ENCODE measurements at regions not wholly inside any gene's neighbourhood (a gene's known extent, or its start where the extent isn't known, plus 50 kb on each side); places are given as distances from the start of the nearest gene placed in this dataset.
"Not testable (repeated sequence)": the region's sequence is repeated elsewhere in the genome, so short reads cannot be mapped to it uniquely, and the experiment has no call there.

DNA sequence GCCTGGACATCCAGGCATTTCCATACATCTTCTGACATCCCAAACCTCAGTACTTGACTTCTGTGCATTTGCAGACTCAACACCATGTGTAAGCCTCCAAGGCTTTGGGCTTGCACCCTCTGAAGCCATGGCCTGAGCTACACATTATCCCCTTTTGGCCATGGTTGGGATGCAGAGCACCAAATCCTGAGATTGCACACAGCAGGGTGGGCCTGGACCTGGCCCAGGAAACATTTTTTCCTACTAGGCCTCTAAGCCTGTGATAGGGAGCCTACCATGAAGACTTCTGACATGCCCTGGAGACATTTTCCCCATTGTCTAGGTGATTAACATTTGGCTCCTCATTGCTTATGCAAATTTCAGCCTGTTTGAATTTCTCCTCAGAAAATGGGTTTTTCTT, 853.4 kb upstream of the SPRY2 start:
- DNase-seq: no peak

DNA sequence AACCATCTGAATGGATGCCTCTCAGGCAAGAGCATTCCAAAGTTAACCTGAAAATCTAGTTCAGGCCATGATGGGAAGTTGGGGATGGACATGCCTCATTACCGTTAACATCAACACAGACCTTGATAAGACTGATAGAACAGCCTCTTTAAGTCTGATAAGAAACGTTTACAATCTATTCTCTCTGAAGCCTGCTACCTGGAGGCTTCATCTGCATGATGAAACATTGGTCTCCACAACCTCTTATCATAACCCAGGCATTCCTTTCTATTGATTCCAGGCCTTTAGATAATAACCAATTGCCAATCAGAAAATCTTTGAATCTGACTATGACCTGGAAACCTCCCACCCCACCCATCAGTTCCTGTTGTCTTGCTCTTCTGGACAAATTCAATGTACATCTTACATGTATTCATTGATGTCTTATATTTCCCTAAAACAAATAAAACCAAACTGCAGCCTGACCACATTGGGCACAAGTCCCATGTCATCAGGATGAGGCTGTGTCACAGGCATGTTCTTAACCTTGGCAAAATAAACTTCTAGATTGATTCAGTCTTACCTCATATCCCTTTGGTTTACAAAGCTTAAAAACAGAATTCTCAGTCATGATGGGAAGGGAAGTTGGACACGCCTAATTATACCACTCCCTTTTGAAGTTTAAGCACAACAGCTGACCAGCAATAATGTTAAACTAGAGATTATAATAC, 843.8 kb upstream of the SPRY2 start:
- no peak for DNase-seq

DNA sequence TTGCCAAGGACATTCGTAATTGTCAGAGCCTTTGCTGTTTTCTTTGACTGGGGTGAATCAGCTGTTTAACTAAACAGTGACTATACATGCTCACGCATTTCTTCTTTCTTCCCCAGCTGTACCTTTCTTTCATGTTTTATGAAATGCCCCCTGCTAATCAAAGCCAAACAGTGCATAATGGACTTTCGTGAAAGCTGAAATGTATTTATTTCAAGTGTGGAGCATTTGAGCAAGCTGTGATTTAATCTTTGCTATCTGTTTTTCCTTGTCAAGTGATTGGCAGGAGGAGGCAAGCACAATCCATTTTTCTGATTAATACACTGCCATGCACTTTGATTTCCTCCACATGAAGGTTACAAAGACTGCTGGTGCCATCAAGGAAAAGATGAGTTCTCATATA, 831.7 kb upstream of the SPRY2 start:
- no peak for DNase-seq

DNA sequence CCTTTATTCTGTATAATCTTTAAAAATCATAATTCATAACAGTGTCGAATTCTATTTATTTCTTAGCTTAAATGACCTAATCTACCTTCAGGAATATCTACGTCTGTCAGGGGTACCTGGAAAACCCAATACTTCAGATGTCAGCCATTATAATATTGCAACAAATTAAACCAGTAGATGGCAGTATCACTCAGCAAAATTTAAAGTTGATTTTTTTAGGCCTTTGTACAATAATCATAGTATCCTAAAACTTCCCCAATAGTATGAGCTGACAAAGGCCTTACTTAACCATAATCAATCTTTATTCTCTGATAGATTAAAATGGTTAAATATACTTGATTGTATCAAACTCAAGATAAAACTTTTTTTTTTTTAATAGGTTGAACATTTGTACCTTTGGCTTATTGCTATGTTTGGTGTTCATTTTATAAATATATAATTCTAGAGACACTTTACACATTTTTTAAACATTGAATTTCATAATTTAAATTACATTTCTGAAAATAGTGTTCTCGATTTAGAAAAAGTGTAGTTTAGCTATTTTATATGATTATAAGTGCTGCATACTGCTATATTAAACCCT, 830.2 kb upstream of the SPRY2 start:
- DNase-seq: peak; percentile 10

DNA sequence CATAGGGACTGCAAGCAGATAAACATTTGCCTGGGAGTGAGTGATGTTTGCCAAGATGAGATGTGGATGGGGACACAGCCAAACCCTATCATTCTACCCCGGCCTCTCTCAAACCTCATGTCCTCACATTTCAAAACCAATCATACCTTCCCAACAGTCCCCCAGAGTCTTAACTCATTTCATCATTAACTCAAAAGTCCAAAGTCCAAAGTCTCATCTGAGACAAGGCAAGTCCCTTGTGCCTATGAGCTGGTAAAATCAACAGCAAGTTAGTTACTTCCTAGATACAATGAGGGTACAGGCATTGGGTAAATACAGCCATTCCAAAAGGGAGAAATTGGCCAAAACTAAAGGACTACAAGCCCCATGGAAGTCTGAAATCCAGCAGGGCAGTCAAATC, 822.9 kb upstream of the SPRY2 start:
- not testable (repeated sequence) for DNase-seq

DNA sequence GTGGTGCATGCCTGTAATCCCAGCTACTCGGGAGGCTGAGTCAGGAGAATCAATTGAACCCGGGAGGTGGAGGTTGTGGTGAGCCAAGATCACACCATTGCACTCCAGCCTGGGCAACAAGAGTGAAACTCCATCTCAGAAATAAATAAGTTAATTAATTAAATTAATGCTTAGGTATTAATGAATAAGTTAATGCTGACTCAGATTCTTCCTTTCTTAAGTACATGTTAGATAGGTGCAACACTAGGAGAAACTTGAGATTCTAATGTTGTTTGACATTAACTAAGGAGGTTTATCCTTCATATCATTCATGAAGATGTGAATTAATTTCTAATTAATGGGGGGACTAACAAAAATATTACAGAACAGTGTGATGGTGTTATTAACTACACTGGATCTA, 812.6 kb upstream of the SPRY2 start:
- no peak for DNase-seq

DNA sequence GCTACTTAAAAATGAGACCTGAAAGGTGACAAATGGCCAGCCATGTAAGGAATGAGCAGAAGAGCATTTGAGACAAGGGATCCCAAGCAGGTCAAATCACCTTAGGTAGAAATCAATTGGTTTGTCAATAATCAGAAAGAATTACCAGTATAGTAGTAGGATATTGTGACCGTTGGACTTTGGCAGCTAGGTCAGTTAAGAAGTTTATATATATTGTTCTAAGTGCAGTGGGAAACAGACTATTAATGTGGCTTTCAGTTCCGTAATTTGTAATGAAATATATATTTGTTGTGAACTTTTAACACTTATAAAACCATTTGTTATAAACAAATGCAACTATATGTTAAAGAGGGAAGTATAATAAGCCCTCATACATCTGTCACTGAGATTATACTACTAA, 807.9 kb upstream of the SPRY2 start:
- no peak for DNase-seq

DNA sequence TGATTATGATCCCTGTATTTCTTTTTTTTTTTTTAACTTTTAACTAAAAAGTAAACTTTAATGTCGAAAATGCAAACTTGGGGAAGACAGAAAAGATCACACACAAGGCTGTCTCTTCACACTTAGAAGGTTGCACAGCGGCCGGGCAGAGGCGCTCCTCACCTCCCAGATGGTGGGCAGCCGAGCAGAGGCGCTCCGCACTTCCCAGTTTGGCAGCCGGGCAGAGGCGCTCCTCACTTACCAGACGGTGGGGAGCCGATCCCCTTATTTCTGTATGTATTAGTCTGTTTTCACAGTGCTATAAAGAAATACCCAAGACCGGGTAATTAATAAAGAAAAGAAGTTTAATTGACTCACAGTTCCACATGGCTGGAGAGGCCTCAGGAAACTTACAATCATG, 805.6 kb upstream of the SPRY2 start:
- not testable (repeated sequence) for DNase-seq

DNA sequence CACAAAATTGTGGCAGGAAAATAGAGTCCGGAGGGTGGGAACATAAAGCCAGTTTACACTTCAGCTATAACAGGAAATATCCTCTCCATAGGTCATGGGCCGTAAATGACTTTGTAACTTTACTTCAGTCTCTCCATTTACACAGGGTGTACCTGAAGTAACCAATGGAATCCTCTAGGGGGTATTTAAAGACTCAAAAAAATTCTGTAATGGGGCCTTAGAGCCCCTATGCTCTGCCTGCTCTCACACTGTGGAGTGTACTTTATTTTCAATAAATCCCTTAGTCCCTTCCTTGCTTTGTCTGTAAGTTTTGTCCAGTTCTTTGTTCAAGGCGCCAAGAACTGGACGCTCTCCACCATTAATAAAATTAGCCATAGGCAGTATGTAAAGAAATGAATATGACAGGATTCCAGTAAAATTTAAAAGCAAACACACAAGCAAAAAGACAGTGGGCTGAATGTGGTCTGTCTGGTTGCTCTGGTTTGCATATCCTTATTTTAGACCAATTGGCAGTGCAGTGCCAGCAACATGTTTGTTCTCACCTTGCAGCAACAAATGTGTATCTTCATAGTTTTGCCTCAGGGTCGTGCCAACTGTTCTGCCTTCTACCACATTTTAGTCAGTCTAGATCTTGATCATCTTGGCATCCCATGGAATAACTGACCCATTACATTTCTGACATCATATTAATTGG, 801.5 kb upstream of the SPRY2 start:
- no peak for DNase-seq

DNA sequence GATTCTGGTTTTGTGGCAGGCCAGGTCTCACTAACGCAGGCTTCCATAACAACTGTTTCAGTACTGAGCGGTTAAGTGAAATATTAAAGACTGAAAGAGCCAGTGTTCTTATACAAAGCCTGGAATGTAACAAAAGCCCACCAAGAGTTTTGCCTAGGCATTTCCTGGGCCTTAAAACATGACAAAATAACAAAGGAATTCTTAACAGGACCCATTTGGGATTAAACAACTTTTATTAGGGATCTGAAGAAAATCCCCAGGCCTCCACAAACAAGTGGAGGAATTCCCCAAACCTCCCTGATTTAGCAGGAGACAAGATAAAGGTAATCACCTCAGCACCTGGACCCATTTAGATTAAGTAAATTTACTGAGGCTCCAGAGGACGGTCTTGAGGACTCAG, 799.7 kb upstream of the SPRY2 start:
- no peak for DNase-seq

DNA sequence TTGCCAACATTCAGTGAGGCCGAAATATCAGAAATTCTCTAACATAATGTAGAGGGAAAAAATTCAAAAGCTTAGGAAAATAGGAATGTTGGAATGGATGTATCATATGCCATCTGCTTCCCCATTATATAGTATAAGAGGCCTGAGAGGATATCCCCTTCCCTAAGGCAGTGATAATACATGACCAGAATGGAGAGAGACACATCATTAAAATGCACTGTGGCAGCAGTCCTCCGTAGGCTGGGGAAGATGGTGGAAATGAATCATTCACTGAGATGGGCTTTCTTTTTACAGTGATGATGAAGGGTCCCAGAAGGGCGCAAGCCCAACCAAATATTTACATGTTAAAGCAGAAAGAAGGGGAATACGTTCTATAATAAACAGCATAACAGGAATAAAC, 799.1 kb upstream of the SPRY2 start:
- no peak for DNase-seq

DNA sequence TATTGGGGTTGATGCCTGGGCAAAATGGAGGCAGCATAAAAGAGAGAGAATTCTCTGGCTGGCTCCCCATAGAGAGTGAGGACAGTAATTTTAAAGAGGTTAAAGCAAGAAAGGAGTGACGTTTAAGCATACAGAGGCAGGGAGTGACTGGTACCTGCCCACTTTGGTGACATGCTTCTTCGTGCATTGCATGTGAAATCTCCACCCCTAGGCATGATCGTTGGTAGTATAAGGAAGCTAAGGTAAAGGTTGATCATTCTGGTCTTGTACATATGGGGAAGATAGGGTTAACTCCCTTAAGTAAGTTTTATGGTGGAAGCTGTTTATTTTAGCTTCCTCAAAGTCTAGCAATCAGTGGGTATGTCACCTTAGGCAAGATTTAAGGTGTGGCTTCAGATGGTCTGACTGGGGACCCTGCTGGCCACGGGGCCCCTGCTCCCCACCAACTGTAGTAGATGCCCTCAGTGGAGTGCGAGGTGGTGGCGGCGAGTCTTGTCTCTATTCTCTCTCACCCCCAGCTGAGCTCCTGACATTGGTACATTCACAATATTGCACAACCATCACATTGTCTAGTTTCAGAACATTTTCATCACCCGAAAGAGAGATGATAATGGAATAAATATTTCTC, 797.5 kb upstream of the SPRY2 start:
- no peak for DNase-seq

DNA sequence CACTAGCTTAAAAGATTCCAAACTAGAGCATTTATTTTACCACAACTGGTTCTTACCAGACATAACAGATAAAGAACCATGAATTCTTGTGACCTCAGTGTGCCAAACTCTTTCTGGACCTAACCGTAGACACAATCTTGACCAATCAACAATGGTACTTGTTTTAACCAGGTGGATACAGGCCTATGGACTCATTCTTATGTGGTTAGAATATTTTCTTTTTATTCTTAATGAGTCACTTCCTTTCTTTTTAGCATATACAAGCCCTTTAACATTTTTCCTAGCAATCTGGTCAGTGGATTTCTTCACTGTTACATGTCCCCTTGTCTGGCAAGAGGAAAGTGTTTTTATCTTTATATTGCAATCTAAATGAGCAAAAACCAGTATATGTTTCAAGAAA, 792.1 kb upstream of the SPRY2 start:
- DNase-seq: no peak

DNA sequence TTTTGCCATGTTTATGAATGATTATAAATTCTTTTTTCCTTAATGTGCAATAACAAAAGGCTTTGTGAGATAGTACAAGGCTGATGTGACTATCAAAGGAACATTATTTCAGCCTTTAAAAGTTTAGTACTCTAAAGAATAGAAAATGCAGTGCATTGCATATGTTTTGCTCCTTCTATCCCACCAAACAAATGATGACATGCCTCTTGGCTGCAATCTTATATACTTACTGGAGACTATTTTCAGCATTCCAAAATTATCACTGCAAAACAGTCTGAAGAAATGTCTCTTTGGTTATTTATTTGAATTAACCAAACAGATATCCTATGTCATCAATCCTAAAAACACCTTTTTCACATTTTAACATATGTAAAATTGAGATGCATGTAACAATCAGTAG, 776.5 kb upstream of the SPRY2 start:
- DNase-seq: no peak

DNA sequence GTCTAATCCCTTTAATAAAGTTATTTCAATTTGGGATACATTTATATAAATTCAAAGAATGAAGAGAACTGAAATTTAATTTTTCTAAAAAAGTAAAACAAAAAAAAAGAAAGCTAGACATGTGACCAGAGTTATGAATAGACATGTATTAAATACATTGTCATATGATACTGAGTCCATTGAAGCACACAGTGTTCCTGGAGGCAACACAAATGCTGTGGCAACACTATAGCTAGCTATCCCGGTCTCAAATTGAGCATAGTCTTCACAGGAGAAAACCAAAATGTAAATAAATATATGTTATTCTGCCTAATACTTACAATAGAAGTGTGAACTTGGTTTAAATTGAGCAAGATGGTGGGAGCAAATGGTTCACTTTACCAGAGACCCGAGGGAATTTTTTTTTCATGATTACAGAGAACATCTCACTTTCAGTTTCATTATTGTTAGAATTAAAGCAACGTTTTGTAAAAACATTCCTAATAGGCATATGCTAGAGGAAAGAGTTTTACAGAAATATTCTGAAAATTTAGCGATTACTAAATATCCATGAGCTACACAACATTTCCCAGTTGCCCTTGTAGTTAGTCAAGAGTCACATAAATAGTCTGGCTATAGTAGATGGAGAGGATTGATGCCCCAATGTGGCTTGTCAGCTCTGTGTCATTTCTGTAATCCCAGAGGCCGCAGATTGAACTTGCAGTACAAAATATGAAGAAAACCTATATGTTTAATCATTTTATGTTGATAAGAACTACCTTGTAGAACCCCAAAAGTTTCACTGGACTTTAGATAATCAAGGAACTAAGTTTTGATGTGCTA, 775.7 kb upstream of the SPRY2 start:
- no peak for DNase-seq

DNA sequence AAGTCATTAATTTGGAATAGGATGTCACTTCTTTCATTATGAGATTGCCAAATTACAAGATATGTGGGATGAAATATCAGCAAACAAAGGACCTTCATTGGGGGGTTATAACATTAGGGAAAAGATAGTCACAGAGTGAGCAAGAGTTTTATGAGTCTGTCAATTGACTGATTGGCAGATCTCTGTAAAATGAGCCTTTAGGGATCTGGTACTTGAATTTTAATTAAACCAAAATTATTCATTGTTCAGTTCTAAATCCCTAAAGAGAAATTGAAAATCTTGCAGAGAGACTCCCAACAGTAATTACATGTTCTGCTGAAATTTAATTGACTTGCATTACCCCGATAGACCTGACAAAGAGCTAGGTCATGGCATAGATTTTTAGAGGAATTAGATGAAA, 768.1 kb upstream of the SPRY2 start:
- no peak for DNase-seq

DNA sequence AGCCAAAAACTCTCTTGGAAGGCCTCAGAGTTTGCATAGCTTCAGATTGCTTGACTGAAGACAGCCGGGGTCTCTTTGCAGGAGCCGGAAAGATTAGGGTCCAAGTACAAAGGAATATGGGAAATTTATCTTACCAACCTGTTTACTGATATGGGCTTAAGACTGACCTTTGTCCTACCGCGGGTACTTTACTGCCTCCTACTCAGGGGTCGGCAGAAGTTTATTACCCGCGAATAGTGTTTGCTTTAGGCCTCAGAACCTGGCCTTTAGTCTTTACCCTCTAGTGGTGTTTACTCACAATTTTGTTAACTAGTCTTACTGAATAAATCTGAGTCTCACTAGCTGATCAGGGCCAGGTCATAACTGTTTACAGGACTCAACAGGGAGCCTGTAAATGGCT, 765.4 kb upstream of the SPRY2 start:
- no peak for DNase-seq

DNA sequence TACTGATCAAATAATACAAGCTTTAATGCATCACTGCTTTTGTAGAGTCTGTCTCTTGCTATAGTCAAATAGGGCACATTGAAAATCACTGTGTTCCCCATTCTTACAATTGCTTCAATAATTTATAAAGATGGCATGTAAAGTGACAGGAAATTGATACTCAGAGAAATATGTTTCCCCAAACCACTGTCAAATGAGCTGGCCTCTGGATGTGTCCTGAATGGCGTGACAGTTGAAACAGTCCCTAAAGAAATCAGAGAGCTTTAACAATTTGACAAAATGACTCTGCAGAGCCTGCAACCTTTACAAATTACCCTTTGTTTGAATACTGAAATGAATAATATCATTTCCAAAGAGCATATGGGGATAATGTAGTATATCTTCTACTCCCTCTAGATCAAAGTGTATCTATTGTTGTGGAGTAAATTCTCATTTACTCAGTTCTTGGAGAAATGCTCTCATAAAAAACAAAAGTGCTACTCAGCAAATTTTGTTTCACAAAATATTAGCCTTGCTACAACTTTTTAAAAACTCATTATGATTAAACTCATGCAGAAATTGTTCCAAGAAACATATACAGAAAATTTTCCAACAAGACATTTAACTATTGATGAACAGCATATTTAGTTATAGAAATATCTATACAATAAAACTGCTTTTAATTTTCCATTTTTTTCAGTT, 763.2 kb upstream of the SPRY2 start:
- DNase-seq: no peak

DNA sequence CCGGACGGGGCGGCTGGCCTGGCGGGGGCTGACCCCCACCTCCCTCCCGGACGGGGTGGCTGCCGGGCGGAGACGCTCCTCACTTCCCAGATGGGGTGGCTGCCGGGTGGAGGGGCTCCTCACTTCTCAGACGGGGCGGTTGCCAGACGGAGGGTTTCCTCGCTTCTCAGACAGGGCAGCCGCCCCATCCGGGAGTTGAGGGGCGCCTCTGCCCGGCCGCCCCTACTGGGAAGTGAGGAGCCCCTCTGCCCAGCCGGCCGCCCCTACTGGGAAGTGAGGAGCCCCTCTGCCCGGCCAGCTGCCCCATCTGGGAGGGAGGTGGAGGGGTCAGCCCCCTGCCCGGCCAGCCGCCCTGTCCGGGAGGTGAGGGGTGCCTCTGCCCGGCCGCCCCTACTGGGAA, 761.1 kb upstream of the SPRY2 start:
- DNase-seq: not testable (repeated sequence)

DNA sequence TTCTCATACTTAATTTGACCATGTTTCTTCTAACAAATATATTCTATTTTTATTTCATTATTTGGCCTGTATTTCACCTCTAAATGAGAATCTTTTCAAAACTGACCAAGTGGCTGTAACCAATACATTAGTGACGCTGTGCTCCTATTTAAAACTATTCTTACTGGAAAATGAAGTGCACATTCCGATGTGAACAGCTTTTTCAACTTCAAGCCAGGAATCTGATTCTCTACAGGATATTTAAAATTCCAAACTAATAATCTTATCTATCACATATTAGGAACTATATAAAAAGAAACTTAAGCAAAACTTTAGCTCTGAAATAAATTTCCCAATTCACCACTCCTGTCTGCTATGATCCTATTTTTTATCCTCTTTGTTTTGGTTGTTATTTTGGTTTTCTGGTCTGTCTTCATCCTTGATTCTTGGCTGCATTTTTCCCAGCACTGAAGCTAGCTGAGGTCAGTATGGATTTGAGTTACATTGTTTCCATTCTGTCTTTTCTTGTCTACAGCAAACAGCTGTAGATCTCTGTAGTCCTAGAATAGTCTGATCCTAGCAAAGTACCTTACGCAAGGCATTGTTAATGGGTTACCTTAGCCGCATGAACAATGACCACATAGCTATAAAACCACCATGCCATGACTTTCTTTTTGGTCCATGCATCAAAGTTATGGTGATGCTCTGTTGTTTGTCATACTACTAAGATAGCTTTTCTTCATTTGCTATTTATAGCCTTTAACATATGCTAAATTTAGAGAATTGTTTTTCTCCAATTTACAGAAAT, 748.6 kb upstream of the SPRY2 start:
- DNase-seq: no peak

DNA sequence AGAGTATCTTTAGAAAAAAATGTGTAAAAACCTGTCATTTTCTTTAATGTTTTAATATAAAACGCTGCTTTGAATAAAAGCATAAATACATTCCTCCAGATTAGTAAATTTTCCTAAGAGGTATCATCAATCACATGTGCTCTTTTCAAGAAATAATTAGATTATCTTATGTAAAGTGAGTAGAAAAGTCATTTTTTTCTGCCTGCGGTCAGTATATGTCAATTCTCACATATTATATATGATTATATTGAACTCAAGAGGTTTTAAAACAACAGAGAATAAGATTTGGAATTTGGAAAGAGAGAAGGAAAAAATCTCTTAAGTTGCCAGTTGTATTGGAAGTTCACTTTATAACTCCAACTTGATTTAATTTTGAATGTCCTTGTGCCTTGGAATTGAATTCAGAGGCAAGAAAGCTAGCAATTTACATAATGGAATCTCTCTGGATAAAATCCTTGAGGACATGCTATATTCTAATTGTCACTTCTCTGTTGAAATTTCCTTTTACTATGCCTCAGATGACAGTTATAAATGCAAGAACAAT, 740.1 kb upstream of the SPRY2 start:
- DNase-seq: no peak
